PC-3 (cell line): ENCODE measurements at regions not wholly inside any gene's neighbourhood (a gene's known extent, or its start where the extent isn't known, plus 50 kb on each side); places are given as distances from the start of the nearest gene placed in this dataset.

ENCODE experiments used
- ATAC-seq: fragments of 200-7000 bp; cut with Tn5 transposase; 2 replicates; pipeline ENCODE4 v1.9.1; 2020; ENCODE audit warnings: mild to moderate bottlenecking, moderate library complexity
- BruUV-seq: library from RNA; stranded (reverse); fragments of 400-500 nt; replicated peaks from 2 replicates; lab custom pipeline; 2021; lab: Mats Ljungman, UMichigan
- CTCF ChIA-PET: fragments of 300-600 bp; sonication (Branson Sonifier 250); formaldehyde crosslinking; loops from one replicate; lab custom pipeline; 2022; ENCODE audit warnings: antibody characterized with exemption; lab: Charles Lee
- POLR2A ChIA-PET: fragments of 300-600 bp; sonication (Branson Sonifier 250); formaldehyde crosslinking; loops from one replicate; lab custom pipeline; 2022; ENCODE audit warnings: antibody characterized with exemption; ENCODE audit not compliant: unreplicated experiment; lab: Charles Lee
- DNase-seq: peaks from one replicate; pipeline ENCODE4 v3.0.0-alpha.2; 2015
- H2AFZ ChIP-seq: fragments of 300-600 bp; sonication (generic); 2 replicates; pipeline ENCODE4 v1.6.0; 2016; ENCODE audit warnings: antibody characterized with exemption, low read length
- H3F3A ChIP-seq: fragments of 300-600 bp; sonication (generic); one replicate; pipeline ENCODE4 v1.6.0; 2017; ENCODE audit warnings: antibody characterized with exemption, low read length, control low read depth, mild to moderate bottlenecking; ENCODE audit not compliant: unreplicated experiment
- H3K27ac ChIP-seq: fragments of 300-600 bp; sonication (generic); 2 replicates; pipeline ENCODE4 v1.5.1; 2016; ENCODE audit warnings: mild to moderate bottlenecking, low read length
- H3K27me3 ChIP-seq: fragments of 300-600 bp; sonication (generic); 2 replicates; pipeline ENCODE4 v1.6.1; 2016; ENCODE audit warnings: low read length, mixed read lengths
- H3K36me3 ChIP-seq: fragments of 300-600 bp; sonication (generic); 2 replicates; pipeline ENCODE4 v1.6.1; 2016; ENCODE audit warnings: low read depth, mixed run types, low read length, mixed read lengths
- H3K4me1 ChIP-seq: fragments of 300-600 bp; sonication (generic); 2 replicates; pipeline ENCODE4 v1.5.1; 2016; ENCODE audit warnings: low read length; ENCODE audit not compliant: insufficient read depth
- H3K4me2 ChIP-seq: fragments of 300-600 bp; sonication (generic); 2 replicates; pipeline ENCODE4 v1.6.0; 2016; ENCODE audit warnings: low read length
- H3K4me3 ChIP-seq: fragments of 300-600 bp; sonication (generic); 2 replicates; pipeline ENCODE4 v1.5.1; 2016; ENCODE audit warnings: mild to moderate bottlenecking, low read length, mixed read lengths
- H3K79me2 ChIP-seq: fragments of 300-600 bp; sonication (generic); 2 replicates; pipeline ENCODE4 v1.6.1; 2017; ENCODE audit warnings: low read length, mixed read lengths
- H3K9ac ChIP-seq: fragments of 300-600 bp; sonication (generic); 2 replicates; pipeline ENCODE4 v1.6.0; 2016; ENCODE audit warnings: mild to moderate bottlenecking, low read length
- H3K9me2 ChIP-seq: fragments of 300-600 bp; sonication (generic); replicated peaks from 2 replicates; pipeline ENCODE4 v1.6.1; 2016; ENCODE audit warnings: mixed run types, low read length, mixed read lengths
- H3K9me3 ChIP-seq: fragments of 300-600 bp; sonication (generic); 2 replicates; pipeline ENCODE4 v1.6.1; 2016; ENCODE audit warnings: low read length, mixed read lengths
- H4K20me1 ChIP-seq: fragments of 300-600 bp; sonication (generic); 2 replicates; pipeline ENCODE4 v1.6.1; 2016; ENCODE audit warnings: low read length, mixed read lengths
- CTCF ChIP-seq: fragments of 300-600 bp; sonication (generic); conservative IDR thresholded peaks from 2 replicates; pipeline ENCODE4 v1.5.1; 2017; ENCODE audit warnings: antibody characterized with exemption, low read depth, mild to moderate bottlenecking, low read length
- EZH2 ChIP-seq: fragments of 300-600 bp; sonication (generic); IDR thresholded peaks from one replicate; pipeline ENCODE4 v1.6.1; 2017; ENCODE audit warnings: antibody characterized with exemption, mild to moderate bottlenecking, low read length; ENCODE audit not compliant: unreplicated experiment
- EZH2phosphoT487 ChIP-seq: fragments of 300-600 bp; sonication (generic); IDR thresholded peaks from 2 replicates; pipeline ENCODE4 v1.6.1; 2018; ENCODE audit warnings: mild to moderate bottlenecking, antibody characterized with exemption, low read length, borderline replicate concordance
- intact Hi-C: fragments of 100-400 bp; cut with micrococcal nuclease; formaldehyde crosslinking; loops from 2 replicates; pipeline ENCODE4 v1.9.0; 2023

- H3F3A ChIP-seq: no peaks in the 10 kb centered on the region
- H3K4me3 ChIP-seq: no peak overlapping the region
- no peaks in the 10 kb centered on the region for H3K27me3 ChIP-seq
- no TSS peak for BruUV-seq
- no peaks in the 10 kb centered on the region for H3K4me1 ChIP-seq
- intact Hi-C loops: no loop called here
- H3K36me3 ChIP-seq: no peaks in the 10 kb centered on the region
- H4K20me1 ChIP-seq: no peaks in the 10 kb centered on the region
- ChIA-PET CTCF (no interaction called here), POLR2A (no interaction called here)
- H3K9me3 ChIP-seq: peaks cover 11% of the 10 kb centered on the region; the same call in 1 of the 2 replicates
- no peak overlapping the region for H3K4me2 ChIP-seq
- no peaks in the 10 kb centered on the region for H3K79me2 ChIP-seq
- H3K9ac ChIP-seq: no peak overlapping the region
- DNase-seq (no peak), ATAC-seq (no peak)
- TF ChIP-seq EZH2 (no peak), EZH2phosphoT487 (no peak), CTCF (no peak)
- no peak overlapping the region for H3K27ac ChIP-seq
- no peaks in the 10 kb centered on the region for H3K9me2 ChIP-seq
- H2AFZ ChIP-seq: no peak overlapping the region
Observed at GRCh38 chr21:27301220-27301619, 334.3 kb upstream of the ADAMTS5 start.

GRCh38 chr21:27300770-27301169, 333.9 kb upstream of the ADAMTS5 start:
- intact Hi-C loops: no loop called here
- Histone ChIP-seq H4K20me1 (no peaks in the 10 kb centered on the region), H3K9me2 (no peaks in the 10 kb centered on the region), H3K4me1 (no peaks in the 10 kb centered on the region), H3K36me3 (no peaks in the 10 kb centered on the region), H3K9me3 (peaks cover 12% of the 10 kb centered on the region; the same call in 1 of the 2 replicates), H3K27me3 (no peaks in the 10 kb centered on the region), H3K79me2 (no peaks in the 10 kb centered on the region), H3F3A (no peaks in the 10 kb centered on the region), H3K9ac (no peak overlapping the region), H3K27ac (no peak overlapping the region), H3K4me3 (no peak overlapping the region), H2AFZ (no peak overlapping the region), H3K4me2 (no peak overlapping the region)
- ChIA-PET POLR2A (no interaction called here), CTCF (no interaction called here)
- no peak for TF ChIP-seq EZH2
- TF ChIP-seq EZH2phosphoT487: no peak
- TF ChIP-seq CTCF: no peak
- no peak for DNase-seq
- ATAC-seq: no peak
- BruUV-seq: no TSS peak

GRCh38 chr21:27298465-27298864, 331.6 kb upstream of the ADAMTS5 start:
- CTCF ChIA-PET: no interaction called here
- H3K9ac ChIP-seq: no peak overlapping the region
- H3K9me2 ChIP-seq: no peaks in the 10 kb centered on the region
- POLR2A ChIA-PET: no interaction called here
- intact Hi-C loops: no loop called here
- BruUV-seq: no TSS peak
- H3K4me2 ChIP-seq: no peak overlapping the region
- no peak overlapping the region for H3K4me3 ChIP-seq
- no peaks in the 10 kb centered on the region for H3K4me1 ChIP-seq
- TF ChIP-seq EZH2phosphoT487 (no peak), CTCF (no peak), EZH2 (no peak)
- no peaks in the 10 kb centered on the region for H3F3A ChIP-seq
- no peaks in the 10 kb centered on the region for H3K36me3 ChIP-seq
- H3K27ac ChIP-seq: no peak overlapping the region
- no peaks in the 10 kb centered on the region for H4K20me1 ChIP-seq
- peaks cover 12% of the 10 kb centered on the region; the same call in 1 of the 2 replicates for H3K9me3 ChIP-seq
- no peaks in the 10 kb centered on the region for H3K27me3 ChIP-seq
- DNase-seq: no peak
- no peak for ATAC-seq
- no peak overlapping the region for H2AFZ ChIP-seq
- no peaks in the 10 kb centered on the region for H3K79me2 ChIP-seq
